ENCODE measurements at regions not wholly inside any gene's neighbourhood (a gene's known extent, or its start where the extent isn't known, plus 50 kb on each side); places are given as distances from the start of the nearest gene placed in this dataset.

- no peak for DNase-seq
- Histone ChIP-seq H3K4me1 (no peaks in the 10 kb centered on the region), H3K9me3 (no peaks in the 10 kb centered on the region), H3K36me3 (no peaks in the 10 kb centered on the region), H3K4me3 (no peak overlapping the region), H3K27me3 (no peaks in the 10 kb centered on the region), H3K27ac (no peak overlapping the region)
- TF ChIP-seq CTCF (IDR thresholded peaks at IDR 0.05), result no peak
- intact Hi-C loops (cut with DNase I; ENCODE audit: low total_unique reads), result no loop called here
Measured at GRCh38 chr3:8080464-8080863, 421.2 kb upstream of the LMCD1 start.

- intact Hi-C loops (cut with DNase I; ENCODE audit: low total_unique reads), result no loop called here
- no peak overlapping the region for H3K4me3 ChIP-seq
- no peak overlapping the region for H3K27ac ChIP-seq
- TF ChIP-seq CTCF (IDR thresholded peaks at IDR 0.05), result no peak
- no peaks in the 10 kb centered on the region for H3K36me3 ChIP-seq
- no peaks in the 10 kb centered on the region for H3K27me3 ChIP-seq
- H3K9me3 ChIP-seq, result no peaks in the 10 kb centered on the region
- H3K4me1 ChIP-seq, result no peaks in the 10 kb centered on the region
- no peak for DNase-seq
Measured at GRCh38 chr3:8085498-8085897, 416.1 kb upstream of the LMCD1 start.

GRCh38 chr3:8087951-8088350 lies 413.7 kb upstream of the LMCD1 start:
- H3K9me3 ChIP-seq, result no peaks in the 10 kb centered on the region
- H3K27ac ChIP-seq, result no peak overlapping the region
- no peak for DNase-seq
- intact Hi-C loops (cut with DNase I; ENCODE audit: low total_unique reads), result no loop called here
- no peak overlapping the region for H3K4me3 ChIP-seq
- no peaks in the 10 kb centered on the region for H3K36me3 ChIP-seq
- no peaks in the 10 kb centered on the region for H3K27me3 ChIP-seq
- TF ChIP-seq CTCF (IDR thresholded peaks at IDR 0.05), result no peak
- H3K4me1 ChIP-seq, result no peaks in the 10 kb centered on the region

- no peaks in the 10 kb centered on the region for H3K27me3 ChIP-seq
- H3K36me3 ChIP-seq, result no peaks in the 10 kb centered on the region
- H3K27ac ChIP-seq, result no peak overlapping the region
- H3K4me1 ChIP-seq, result no peaks in the 10 kb centered on the region
- intact Hi-C loops (cut with DNase I; ENCODE audit: low total_unique reads), result no loop called here
- no peak overlapping the region for H3K4me3 ChIP-seq
- no peaks in the 10 kb centered on the region for H3K9me3 ChIP-seq
- TF ChIP-seq CTCF (IDR thresholded peaks at IDR 0.05), result no peak
- DNase-seq, result no peak
Measured at GRCh38 chr3:8094415-8094814, 407.2 kb upstream of the LMCD1 start.

- TF ChIP-seq CTCF (IDR thresholded peaks at IDR 0.05), result no peak
- no peak overlapping the region for H3K4me3 ChIP-seq
- intact Hi-C loops (cut with DNase I; ENCODE audit: low total_unique reads), result no loop called here
- H3K36me3 ChIP-seq, result no peaks in the 10 kb centered on the region
- no peak for DNase-seq
- no peaks in the 10 kb centered on the region for H3K4me1 ChIP-seq
- no peaks in the 10 kb centered on the region for H3K9me3 ChIP-seq
- H3K27ac ChIP-seq, result no peak overlapping the region
- no peaks in the 10 kb centered on the region for H3K27me3 ChIP-seq
Measured at GRCh38 chr3:8095724-8096123, 405.9 kb upstream of the LMCD1 start.

- H3K4me1 ChIP-seq, result no peaks in the 10 kb centered on the region
- no peak for TF ChIP-seq CTCF (IDR thresholded peaks at IDR 0.05)
- no peak overlapping the region for H3K27ac ChIP-seq
- H3K27me3 ChIP-seq, result no peaks in the 10 kb centered on the region
- intact Hi-C loops (cut with DNase I; ENCODE audit: low total_unique reads), result no loop called here
- H3K36me3 ChIP-seq, result no peaks in the 10 kb centered on the region
- H3K9me3 ChIP-seq, result no peaks in the 10 kb centered on the region
- no peak overlapping the region for H3K4me3 ChIP-seq
- DNase-seq, result no peak
Measured at GRCh38 chr3:8097690-8098089, 403.9 kb upstream of the LMCD1 start.
